PC-9 (cell line): ENCODE measurements at regions not wholly inside any gene's neighbourhood (a gene's known extent, or its start where the extent isn't known, plus 50 kb on each side); places are given as distances from the start of the nearest gene placed in this dataset.

Source experiments
- BruUV-seq: library from RNA; stranded (reverse); fragments of 400-500 nt; replicated peaks from 2 replicates; lab custom pipeline; 2021; lab: Mats Ljungman, UMichigan
- CTCF ChIA-PET: fragments of 300-600 bp; sonication (Branson Sonifier 250); formaldehyde crosslinking; loops from one replicate; lab custom pipeline; 2022; ENCODE audit warnings: antibody characterized with exemption; lab: Charles Lee
- POLR2A ChIA-PET: fragments of 300-600 bp; sonication (Branson Sonifier 250); formaldehyde crosslinking; loops from one replicate; lab custom pipeline; 2022; ENCODE audit warnings: antibody characterized with exemption; ENCODE audit not compliant: unreplicated experiment; lab: Charles Lee
- DNase-seq, 2 experiments: peaks; one replicate each; pipeline versions ENCODE4 v3.0.0 to v3.0.0-alpha.2; 2015 to 2022; ENCODE audit warnings: mixed read lengths in 1 of 2
- H2AFZ ChIP-seq: fragments of 200-600 bp; sonication (generic); 2 replicates; pipeline ENCODE4 v1.8.1; 2017; ENCODE audit warnings: antibody characterized with exemption
- H3F3A ChIP-seq: fragments of 200-600 bp; sonication (generic); 2 replicates; pipeline ENCODE4 v1.8.1; 2017; ENCODE audit warnings: antibody characterized with exemption, mild to moderate bottlenecking, low read depth; ENCODE audit not compliant: insufficient read depth
- H3K27ac ChIP-seq: fragments of 200-600 bp; sonication (generic); 2 replicates; pipeline ENCODE4 v1.6.1; 2016; ENCODE audit warnings: mixed run types
- H3K27me3 ChIP-seq: fragments of 200-600 bp; sonication (generic); 2 replicates; pipeline ENCODE4 v1.6.1; 2016; ENCODE audit warnings: low read depth, mixed run types; ENCODE audit not compliant: insufficient read depth
- H3K36me3 ChIP-seq: fragments of 200-600 bp; sonication (generic); 2 replicates; pipeline ENCODE4 v1.6.1; 2016; ENCODE audit warnings: low read depth, mixed run types
- H3K4me1 ChIP-seq: fragments of 200-600 bp; sonication (generic); replicated peaks from 2 replicates; pipeline ENCODE4 v1.6.1; 2016; ENCODE audit warnings: mixed run types; ENCODE audit not compliant: insufficient read depth
- H3K4me2 ChIP-seq: fragments of 200-600 bp; sonication (generic); 2 replicates; pipeline ENCODE4 v1.6.1; 2017; ENCODE audit warnings: mixed run types
- H3K4me3 ChIP-seq: fragments of 200-600 bp; sonication (generic); 2 replicates; pipeline ENCODE4 v1.6.1; 2016; ENCODE audit warnings: mixed run types
- H3K79me2 ChIP-seq: fragments of 200-600 bp; sonication (generic); 2 replicates; pipeline ENCODE4 v1.6.1; 2017; ENCODE audit warnings: low read depth, mixed run types
- H3K9me2 ChIP-seq: fragments of 200-600 bp; sonication (generic); 2 replicates; pipeline ENCODE4 v1.8.1; 2017; ENCODE audit warnings: mild to moderate bottlenecking; ENCODE audit not compliant: insufficient read depth
- H3K9me3 ChIP-seq: fragments of 200-600 bp; sonication (generic); 2 replicates; pipeline ENCODE4 v1.8.1; 2016; ENCODE audit warnings: low read depth; ENCODE audit not compliant: insufficient read depth
- H4K20me1 ChIP-seq: fragments of 200-600 bp; sonication (generic); 2 replicates; pipeline ENCODE4 v1.8.1; 2017; ENCODE audit not compliant: insufficient read depth
- EZH2 ChIP-seq: fragments of 200-600 bp; sonication (generic); IDR thresholded peaks from 2 replicates; pipeline ENCODE4 v1.8.0; 2017; ENCODE audit warnings: antibody characterized with exemption, low read depth
- intact Hi-C: fragments of 100-400 bp; cut with micrococcal nuclease; formaldehyde crosslinking; loops from one replicate; pipeline ENCODE4 v1.10.0; 2022; ENCODE audit not compliant: unreplicated experiment
- TF ChIP-seq, protein P1 (sequence below): fragments of 200-600 bp; sonication (generic); conservative IDR thresholded peaks from 2 replicates; pipeline ENCODE4 v1.6.1; 2017; ENCODE audit warnings: mixed run types, antibody characterized with exemption, mild to moderate bottlenecking, moderate library complexity

DNA sequence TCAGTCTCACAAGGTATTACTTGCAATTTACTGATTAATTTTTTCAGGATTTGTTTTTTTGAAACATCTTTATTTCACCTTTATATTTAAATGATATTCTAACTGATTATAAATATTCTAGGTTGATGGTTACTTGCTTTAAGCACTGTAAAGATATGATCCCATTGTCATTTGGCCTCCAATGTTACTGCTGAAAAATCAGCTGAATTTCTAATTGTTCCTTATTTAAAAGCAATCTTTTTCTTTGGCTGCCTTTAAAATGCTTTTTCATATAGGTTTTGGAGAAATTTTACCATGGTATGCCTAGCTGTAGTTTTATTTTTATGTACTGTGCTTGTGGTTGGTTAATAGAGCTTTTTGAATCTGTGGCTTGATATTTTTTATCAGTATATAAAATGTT, 275.6 kb upstream of the PPFIA2 start:
- Histone ChIP-seq H3K27me3 (no peaks in the 10 kb centered on the region), H3K79me2 (no peaks in the 10 kb centered on the region), H3F3A (no peaks in the 10 kb centered on the region), H3K36me3 (no peaks in the 10 kb centered on the region), H3K9me3 (0 out of 2 replicates have a peak, but pooled peaks cover 3% of the 10 kb centered on the region), H3K27ac (no peak overlapping the region), H3K4me3 (no peak overlapping the region), H3K4me2 (no peak overlapping the region), H2AFZ (no peak overlapping the region), H4K20me1 (no peaks in the 10 kb centered on the region), H3K4me1 (no peaks in the 10 kb centered on the region), H3K9me2 (no peaks in the 10 kb centered on the region)
- no TSS peak for BruUV-seq
- TF ChIP-seq, protein P1, sequence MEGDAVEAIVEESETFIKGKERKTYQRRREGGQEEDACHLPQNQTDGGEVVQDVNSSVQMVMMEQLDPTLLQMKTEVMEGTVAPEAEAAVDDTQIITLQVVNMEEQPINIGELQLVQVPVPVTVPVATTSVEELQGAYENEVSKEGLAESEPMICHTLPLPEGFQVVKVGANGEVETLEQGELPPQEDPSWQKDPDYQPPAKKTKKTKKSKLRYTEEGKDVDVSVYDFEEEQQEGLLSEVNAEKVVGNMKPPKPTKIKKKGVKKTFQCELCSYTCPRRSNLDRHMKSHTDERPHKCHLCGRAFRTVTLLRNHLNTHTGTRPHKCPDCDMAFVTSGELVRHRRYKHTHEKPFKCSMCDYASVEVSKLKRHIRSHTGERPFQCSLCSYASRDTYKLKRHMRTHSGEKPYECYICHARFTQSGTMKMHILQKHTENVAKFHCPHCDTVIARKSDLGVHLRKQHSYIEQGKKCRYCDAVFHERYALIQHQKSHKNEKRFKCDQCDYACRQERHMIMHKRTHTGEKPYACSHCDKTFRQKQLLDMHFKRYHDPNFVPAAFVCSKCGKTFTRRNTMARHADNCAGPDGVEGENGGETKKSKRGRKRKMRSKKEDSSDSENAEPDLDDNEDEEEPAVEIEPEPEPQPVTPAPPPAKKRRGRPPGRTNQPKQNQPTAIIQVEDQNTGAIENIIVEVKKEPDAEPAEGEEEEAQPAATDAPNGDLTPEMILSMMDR = no peak
- no peak for TF ChIP-seq EZH2
- no peak for DNase-seq
- CTCF ChIA-PET = no interaction called here
- intact Hi-C loops = no loop called here
- POLR2A ChIA-PET = no interaction called here

DNA sequence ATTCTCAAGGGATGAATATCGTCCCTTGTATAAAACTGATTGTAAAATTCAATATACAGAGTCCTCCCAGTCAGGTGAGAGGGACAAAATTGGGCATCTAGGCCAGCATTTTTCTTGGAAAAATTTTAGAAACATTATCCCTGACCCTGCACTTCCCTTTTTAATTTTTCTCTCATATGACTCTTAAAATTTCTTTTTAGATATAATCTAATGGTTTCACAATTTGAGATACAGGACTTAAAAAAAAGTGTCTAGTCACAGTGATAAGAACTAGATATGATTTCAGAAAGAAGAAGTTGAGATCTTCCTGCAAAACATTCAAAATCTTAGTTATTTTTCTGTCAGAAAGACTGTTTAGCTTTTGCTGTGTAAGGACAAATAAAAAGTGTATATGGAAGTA, 270.8 kb upstream of the PPFIA2 start:
- Histone ChIP-seq H3K36me3 (no peaks in the 10 kb centered on the region), H2AFZ (no peak overlapping the region), H3K4me2 (no peak overlapping the region), H4K20me1 (no peaks in the 10 kb centered on the region), H3K27me3 (no peaks in the 10 kb centered on the region), H3F3A (no peaks in the 10 kb centered on the region), H3K4me3 (no peak overlapping the region), H3K9me3 (0 out of 2 replicates have a peak, but pooled peaks cover 1% of the 10 kb centered on the region), H3K79me2 (no peaks in the 10 kb centered on the region), H3K27ac (no peak overlapping the region), H3K4me1 (no peaks in the 10 kb centered on the region), H3K9me2 (peaks cover 3% of the 10 kb centered on the region; the same call in 1 of the 2 replicates)
- CTCF ChIA-PET = no interaction called here
- intact Hi-C loops = no loop called here
- DNase-seq = no peak
- POLR2A ChIA-PET = no interaction called here
- no peak for TF ChIP-seq EZH2
- TF ChIP-seq, protein P1 = no peak
- BruUV-seq = no TSS peak

DNA sequence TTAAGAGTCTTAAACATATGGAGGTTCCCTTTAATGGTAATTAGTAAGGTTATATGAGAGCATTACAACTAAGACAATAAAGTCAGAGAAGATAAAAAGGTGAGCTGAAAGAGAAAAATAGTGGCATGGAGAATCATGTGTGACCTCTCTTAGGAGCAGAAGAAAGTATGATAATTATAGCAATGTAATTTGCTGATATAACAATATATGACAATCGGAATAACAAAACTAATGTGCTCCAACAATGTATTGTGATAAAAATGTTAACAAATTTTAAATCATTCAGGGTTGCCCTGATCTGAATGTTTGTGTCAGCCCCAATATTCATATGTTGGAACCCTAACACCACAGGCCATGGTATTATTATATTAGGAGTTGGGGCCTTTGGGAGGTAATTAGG, 269.6 kb upstream of the PPFIA2 start:
- Histone ChIP-seq H3K9me2 (peaks cover 3% of the 10 kb centered on the region; the same call in 1 of the 2 replicates), H3K9me3 (no peaks in the 10 kb centered on the region), H3K36me3 (no peaks in the 10 kb centered on the region), H3K4me2 (no peak overlapping the region), H3K27ac (no peak overlapping the region), H2AFZ (no peak overlapping the region), H3K4me1 (no peaks in the 10 kb centered on the region), H4K20me1 (no peaks in the 10 kb centered on the region), H3K4me3 (no peak overlapping the region), H3K27me3 (no peaks in the 10 kb centered on the region), H3K79me2 (no peaks in the 10 kb centered on the region), H3F3A (no peaks in the 10 kb centered on the region)
- BruUV-seq = no TSS peak
- CTCF ChIA-PET = no interaction called here
- TF ChIP-seq, protein P1 = no peak
- TF ChIP-seq EZH2 = no peak
- intact Hi-C loops = no loop called here
- no peak for DNase-seq
- POLR2A ChIA-PET = no interaction called here
